Pons (tissue), 1 donor: ENCODE measurements at regions not wholly inside any gene's neighbourhood (a gene's known extent, or its start where the extent isn't known, plus 50 kb on each side); places are given as distances from the start of the nearest gene placed in this dataset.

Experiments used
- DNase-seq: peaks from one replicate; pipeline ENCODE4 v3.0.0-alpha.2; 2016; ENCODE audit warnings: low spot score

DNA sequence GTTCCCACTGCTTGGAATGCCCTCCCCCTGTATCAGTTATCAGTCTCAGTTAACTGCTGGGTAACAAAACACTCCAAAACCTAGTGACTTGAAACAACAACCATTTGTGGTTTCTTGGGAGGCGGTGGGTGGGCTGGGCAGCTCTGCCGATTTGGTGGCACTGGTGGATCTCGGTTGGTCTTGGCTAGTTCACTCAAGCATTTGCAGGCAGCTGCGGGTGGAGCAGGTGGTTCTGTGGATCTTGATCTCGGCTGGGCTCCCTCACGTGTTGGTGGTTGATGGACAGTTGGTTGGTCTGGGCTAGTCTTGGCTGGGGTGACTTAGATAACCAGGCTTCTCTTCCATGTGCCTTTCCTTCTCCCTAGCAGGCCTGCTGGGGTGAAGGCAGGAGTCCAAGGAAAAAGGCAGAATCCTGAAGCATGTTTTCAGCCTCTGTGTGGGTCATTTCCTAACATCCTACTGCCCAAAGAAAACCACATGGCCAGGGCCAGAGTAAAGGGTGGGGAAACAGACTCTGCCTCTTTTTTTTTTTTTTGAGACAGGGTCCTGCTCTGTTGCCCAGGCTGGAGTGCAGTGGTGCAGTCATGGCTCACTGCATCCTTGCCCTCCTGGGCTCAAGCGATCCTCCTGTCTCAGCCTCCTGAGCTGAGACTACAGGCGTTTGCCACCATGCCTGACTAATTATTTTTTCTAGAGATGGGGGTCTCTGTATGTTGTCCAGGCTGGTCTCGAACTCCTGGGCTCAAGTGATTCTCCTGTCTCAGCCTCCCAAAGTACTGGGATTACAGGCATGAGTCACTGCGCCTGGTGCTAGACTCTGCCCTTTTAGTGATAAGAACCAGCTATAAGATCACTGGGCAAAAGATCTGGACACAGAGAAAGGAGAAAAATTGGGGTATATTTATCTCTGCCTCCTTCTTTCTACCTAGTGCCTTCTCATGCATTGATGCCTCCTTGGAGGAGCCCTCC is 183.7 kb downstream of the RGS3 start:
- no peak for DNase-seq

DNA sequence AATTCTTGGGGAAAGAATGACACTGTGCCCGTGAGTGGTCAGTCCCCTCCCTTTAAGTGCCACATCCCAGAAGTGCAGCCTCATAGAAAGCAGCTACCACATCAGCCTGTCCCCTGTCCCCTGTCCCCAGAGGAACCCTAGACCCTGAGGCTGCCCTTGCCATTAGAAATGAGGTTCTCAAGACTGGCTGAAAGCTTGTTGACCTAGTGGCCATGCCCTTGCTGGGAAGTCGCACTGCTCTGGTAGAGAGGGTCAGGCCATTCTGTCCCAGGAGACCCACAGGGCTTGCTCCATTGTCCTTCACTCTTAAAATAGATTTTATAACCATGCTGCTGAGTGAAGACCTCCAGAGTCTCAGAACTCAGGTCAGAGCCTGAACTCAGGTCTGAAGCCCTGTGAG is 184.5 kb downstream of the RGS3 start:
- DNase-seq = no peak

DNA sequence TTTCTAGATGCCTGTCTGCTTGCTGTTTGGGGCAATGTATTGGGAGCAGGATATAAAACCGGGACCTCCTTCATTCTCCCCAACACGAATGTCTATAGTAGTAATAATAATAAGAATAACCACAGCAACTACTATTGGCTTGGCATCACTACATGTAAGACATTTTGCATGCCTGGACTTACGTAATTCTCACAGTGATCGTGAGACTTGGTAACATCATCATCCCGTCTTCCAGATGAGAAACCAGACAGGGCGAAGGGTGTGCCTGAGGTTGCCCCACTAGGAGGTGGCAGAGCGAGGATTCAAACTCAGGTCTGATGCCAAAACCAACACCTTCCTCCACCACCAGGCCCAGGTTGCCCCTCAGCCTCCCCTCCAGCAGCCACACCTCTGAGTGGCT is 185.1 kb downstream of the RGS3 start:
- peak; percentile 12 for DNase-seq

DNA sequence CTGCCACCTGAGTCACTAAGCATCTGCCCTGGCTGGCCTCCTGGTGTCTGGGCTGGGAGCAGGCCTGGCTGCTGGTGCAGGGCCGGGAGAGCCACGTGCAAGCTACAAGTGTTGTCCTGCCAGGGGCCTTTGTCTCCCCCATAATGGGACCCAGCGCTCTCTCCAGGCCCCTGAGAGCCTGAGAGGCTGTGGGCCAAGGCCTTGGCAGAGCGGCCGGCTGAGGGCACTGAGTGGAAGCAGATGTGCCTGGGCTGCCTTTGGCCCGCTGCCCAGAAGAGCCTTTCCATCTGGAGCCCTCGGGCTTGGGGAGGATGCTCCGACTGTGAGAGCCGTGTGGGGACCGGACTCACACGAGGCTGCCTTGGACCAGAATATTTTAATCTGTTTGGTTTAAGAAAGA is 185.5 kb downstream of the RGS3 start:
- DNase-seq = peak; percentile 95

DNA sequence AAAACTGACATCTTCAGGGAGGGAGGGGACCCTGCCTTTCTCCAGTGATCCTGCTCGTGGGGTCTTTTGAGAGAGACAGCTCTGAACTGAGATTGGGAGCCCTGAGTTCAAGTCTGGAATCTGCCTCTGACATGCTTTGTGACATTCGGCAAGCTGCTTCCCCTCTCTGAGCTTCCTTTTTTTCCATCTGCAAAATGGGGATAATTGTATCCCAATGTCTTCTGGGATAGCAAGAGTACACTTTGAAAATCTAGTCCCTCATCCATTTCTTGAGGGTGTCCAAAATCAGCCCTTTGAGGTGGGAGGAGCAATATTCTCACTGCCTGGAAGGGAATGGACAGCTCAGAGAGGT is 186.3 kb downstream of the RGS3 start:
- DNase-seq = no peak

DNA sequence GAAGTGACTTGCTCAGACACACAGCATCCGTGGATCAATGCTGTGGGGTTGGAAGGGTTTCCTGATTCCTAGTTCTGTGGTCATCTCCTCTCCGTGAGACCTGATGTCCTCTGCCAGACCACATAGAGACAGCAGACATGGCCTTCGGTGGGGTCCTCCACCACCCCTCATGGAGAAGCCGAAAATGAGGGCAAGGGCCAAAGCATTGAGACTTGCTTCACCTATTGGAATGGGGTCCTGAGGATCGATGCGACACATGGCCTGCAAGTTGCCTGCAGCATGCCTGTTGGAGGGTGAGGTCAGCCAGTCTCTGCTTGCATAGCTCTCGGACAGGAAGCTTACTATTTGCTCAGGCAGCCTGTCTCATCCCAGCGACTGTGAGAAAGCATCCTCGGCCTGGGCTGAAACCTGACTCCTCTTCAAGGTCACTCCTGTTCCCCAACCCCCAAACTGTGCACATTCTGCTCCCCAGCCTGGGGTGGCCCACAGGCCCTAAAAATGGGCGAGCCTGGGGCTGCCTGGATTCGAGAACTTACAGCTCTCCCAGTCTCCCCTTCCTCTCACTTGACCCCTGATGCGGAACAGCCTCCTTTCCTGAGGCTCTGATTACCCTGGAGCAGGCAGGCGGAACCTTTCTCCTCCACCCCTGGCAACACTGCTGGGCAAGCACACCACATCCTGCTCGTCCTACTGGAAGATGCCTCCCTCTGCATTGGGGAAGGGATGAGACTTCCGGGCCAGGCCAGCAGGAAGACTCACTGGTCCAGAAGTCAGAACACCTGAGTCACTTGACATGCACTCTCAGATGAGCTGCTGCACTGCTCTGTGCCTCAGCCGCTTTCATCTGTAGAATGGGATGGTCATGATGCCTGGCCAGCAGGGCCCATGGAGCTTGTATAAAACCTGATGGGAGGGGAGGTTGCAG is 186.9 kb downstream of the RGS3 start:
- no peak for DNase-seq

DNA sequence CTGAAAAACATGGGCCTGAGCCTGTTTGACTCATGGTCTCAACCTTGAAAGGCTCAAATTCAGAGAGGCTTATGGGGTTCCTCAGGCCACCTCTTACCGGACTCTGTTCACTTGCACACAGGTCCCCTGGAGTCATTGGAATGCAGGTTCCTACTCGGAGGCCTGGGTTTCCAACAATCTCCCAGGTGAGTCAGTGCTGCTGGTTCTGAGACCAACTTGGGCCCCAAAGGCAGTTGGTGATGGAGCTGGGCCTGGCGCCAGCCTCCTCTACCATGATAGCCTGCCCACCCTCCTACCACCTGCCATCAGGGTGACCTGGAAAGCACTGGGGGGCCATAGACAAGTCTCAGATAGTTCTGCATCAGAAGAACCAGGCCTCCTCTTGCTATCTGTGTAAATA is 188.4 kb downstream of the RGS3 start:
- no peak for DNase-seq

DNA sequence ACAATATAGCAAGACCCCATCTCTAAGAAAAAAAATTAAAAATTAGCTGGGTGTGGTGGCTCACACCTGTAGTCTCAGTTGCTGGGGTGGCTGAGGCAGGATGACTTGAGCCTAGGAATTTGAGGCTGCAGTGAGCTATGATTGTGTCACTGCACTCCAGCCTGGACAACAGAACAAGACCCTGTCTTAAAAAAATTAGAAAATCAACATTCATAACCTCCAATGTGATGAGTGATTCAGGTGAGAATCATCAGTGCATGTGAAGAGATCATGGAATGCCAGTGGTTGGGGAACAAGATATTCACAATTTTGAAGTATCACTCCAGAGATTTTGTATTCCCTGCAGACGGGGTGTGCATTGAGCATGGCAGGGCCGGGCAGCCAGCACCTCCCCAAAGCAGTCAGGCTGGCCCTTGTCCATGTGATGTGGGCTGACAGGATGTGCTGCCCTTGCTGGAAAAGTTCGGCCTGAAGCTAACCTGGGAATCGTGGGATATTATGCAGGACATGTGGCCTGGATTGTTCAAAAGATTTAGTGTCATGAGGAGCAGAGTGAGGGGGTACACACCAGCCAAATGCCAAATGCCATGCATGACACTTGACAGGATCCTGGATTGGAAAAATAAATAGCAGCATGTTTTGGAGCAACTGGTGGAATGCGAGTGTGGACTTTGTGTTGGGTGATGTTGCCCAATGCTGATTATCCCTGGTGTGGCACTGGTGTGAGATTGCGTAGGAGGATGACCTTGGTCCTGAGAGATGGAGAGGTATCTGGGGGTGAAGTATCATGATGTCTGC is 189.0 kb downstream of the RGS3 start:
- no peak for DNase-seq

DNA sequence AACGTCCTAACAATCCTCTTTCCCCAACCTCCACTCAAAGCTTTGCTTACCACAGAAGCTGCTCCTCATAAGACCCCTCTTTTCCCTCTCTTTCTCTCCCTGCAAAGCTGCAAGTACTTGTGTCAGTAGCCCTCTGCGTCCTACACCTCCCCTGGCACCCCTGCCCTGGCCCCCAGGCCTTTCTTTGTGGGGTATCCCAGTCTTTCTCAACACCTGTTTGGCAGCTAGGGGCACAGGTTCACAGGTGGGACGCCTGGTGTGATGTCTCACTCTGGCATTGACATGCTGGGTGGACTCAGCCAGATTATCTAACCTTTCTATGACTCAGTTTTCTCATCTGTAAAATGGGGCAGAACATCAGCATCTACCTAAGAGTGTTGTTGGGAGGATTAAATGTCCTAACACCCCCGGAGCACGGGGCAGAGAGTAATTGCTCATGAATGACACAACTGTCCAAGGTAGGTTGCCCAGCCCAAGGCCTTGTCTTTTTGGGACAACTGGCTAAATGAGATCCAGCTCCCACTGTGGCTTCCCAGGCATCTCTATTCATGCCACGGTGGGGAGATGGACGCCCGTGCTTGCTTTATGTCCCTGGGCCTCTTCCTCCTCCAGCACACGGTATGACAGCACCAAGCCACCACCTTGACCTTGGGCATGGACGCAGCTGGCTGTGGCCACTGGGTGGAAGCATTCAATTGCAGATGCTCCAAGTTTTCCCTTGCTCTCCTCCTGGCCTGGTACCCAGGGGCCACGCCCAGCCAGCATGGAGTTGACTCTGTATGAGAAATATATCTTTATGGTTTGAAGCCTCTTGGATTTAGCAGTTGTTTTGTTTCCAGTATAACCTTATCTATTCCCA is 190.4 kb downstream of the RGS3 start:
- DNase-seq = no peak

DNA sequence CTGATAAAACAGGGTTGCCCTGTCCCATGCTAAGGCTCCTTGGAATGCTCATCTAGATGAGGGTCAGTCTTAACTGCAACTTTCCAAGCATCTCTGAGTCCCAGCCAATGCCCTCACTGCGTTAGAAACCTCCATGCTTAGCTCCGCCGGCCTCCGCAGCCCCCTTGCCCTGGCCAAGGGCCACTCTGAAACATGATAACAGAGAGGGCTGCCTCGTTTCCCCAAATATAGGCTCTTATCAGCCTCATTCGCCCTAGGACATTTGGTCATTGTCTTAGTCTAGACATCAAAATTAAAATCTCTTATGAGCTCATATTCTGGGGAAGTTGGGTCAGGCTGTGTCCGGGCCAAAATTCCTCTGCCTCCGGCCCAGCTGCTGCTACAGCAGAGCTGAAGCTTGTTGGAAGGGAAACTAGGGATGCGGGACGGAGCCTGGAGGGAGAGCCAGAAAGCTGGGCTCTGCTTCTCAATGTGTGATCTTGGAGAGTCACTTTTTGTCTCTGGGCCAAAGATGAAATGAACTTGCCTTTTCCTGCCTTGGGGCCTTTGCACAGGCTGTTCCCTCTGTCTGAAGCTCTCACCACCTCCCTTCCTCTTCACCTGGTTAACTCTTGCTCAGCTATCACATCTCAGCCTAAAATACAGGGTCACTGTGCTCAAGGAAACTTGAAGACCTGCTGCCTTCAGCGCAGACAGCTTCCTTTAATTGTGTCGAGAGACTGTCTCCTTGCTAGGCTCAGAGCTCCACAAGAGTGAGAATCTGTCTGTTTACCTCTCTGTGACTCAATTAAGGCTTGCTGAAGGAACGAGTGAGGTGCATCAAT is 191.3 kb downstream of the RGS3 start:
- DNase-seq = no peak

DNA sequence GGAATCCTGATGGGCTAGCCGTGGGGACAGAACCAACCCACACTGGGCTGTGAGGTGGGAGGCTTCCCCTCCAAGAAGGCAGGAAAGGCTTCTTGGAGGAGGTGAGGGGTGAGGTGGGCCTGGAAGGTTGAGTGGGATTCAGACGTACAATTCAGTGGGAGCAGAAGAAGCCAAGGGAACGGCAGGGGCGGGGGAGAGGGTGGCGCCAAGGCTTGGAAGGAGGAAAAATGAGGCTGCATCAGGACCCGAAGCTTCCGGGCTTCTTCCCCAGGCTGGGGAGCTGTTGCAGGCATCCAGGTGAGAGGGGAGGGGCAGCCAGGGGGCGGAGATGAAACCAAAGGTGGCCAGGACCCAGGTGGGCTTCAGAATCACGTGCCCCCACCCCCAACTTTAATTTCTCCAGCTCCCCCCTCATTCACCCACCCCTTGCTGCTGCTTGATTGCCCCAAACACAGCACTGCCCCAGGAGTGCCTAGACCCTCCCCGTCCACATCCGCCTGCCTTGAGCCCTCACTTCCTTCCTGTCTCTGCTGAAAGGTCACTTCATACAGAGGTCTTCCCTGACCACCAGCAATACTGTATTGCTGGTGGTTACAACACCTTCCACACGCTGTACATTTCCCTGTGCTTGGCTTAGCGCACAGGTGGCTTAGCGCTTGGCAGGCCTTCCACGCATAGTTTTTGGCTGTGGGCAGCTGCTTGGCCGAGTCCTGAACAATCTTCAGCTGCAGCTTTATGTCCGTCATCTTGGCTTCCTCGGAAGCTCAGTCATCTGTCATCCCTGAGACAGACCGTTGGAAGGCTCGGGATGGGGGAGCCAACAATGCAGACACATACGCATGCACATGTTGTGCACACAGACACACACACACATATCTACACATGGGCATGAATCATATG is 193.5 kb downstream of the RGS3 start:
- no peak for DNase-seq

DNA sequence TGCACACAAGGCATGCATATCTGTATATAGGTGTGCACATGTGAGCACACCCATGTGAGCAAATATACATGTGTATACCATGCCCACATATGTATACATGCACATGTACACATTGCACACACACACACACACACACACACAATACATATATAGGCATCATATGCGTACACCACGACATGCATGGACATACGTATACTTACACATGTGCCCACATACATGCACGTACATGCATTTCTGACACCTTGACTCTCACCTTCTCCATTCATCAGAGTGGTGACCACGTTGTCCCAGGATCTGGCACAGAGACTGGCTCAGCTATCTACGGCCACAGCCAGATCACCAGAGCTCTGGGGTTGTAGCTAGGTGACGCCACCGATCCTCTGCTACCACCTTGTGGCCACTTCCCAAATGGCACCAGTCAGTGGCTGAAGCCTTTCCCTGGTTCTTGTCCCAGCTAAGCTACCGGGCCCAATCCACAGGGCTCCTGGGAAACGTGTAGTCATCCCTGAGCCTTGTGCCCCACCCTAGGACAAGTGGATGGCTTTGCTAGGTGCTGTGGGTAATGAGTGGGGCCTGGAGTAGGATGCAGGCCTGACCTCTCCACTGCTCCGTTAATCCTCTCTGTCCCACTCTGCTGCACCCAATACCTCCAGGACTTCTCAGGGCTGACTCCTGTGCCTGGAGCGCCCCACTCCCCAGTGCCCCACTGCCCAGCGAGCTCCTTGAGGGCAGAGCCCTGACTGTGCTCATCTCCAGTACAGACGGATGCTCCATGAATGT is 194.4 kb downstream of the RGS3 start:
- peak; percentile 85 for DNase-seq

DNA sequence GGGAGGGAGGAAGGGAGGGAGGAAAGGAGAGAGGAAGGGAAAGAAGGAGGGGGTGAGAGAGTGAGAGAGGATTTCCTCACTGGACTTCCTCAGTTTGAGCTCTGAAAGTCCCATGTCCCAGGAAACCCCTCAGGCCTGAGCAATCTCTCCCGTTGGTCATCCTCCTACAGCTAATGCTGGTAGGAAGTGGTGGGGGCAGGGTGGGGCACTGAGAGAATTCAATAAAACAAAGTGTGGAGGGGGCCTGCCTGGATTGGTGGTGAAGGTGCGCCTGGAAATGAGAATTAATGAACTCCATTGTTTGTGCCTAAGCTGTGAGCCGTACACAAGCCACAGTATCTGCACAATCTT is 195.0 kb downstream of the RGS3 start:
- DNase-seq = no peak

DNA sequence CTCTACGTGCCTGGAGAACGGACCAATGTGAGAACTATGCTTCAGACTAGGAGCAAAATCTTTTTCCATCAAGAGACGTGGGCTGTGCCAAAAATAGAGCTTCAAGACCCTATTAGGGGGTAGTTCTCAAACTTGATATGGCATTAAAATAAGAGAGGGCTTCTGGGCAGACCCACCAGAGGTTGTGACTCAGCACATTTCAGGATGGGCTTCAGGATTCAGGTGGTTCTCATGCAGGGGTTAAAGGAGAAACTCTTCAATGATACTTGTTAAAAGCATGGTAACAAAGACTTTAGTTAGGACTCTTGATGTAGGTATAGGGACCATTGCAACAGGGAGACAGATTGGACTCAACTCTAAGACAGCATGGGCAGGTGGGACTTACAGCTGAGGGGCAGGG is 195.5 kb downstream of the RGS3 start:
- DNase-seq = no peak

DNA sequence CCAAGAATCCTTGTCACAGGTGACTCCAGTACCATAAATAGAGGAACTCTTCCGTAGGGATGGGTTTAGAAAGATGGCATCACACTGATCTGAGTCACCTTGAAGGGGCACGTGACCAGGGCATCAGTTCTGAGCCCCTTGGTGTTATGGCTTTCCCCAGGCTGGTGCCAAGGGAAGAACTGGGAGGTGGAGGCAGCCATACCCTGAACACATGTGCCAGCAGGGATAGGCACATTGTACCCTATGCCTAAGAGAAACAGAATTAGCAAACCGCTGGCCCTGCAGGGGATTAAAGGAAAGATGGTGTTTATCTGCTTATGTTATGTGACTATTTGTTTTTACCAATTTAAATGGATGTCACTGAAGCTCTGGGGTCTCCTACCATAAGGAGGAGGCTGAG is 196.2 kb downstream of the RGS3 start:
- no peak for DNase-seq

DNA sequence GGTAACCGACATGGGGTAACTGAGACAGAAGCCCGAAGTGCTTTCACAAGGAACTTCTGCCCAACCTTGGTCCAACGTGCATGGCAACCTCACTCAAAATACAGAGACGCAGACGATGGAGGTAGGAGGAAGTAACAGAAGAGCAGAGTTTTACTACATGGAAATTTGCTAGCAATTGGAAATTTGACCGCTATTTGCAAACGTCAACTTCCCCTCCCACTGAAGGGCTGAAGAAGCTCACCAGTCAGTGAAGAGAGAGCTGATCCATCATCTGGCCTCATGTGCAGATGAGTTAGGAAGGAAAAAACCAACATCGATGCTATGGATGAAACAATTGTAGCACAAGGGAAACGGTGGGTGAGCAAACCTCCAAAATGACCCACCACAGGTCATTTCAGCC is 196.7 kb downstream of the RGS3 start:
- DNase-seq = no peak

DNA sequence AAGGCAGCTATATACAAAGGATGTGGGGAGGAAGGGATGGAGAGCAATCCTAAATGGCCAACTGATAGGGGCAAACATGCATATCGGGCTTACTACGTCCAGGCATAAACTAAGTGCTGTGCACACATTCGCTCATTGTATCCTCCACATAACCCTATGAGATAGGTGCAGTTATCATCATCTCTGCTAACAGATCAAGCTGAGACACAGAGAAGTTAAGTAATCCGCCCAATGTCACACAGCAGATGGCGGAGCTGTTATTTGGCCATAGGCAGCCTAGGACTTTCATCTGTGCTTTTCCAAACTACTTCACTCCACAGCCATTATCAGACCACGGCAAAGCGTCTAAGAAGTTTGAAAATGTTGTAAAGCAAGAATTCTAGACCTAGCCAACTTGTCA is 197.5 kb downstream of the RGS3 start:
- no peak for DNase-seq

DNA sequence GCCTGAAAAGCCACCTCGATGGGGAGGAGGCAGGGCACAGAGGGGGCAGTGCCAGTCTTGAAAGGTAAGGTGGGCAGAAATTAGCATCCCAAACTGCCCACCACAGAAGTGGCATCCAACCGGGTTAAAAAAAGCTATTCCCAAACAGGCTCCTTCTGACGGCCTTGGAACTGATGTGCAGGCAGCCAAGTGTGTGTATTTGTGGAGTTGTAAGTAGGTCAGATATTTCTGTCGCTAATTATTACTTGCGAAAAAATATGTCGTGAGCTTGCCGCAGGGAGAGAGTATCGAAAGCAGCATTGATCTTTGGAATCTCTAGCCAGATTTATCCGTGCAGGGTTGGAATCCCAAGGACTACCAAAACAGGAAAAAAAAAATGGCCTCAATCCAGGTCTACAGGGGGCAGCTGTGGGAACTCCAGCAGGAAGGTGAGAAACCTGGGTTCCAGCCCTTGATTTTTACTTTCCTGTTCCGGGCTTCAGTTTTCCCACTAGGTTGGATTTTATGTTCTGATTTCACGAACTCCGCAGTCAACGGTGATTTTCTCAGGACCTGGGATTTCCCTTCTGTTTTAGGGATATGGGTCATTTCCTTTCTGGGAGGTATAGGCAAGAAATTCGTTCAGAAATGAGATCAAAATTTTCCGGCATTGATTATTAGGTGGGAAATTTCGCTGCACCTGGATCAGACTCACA is 200.8 kb downstream of the RGS3 start:
- no peak for DNase-seq
